GM18499 (cell line): ENCODE measurements at regions not wholly inside any gene's neighbourhood (a gene's known extent, or its start where the extent isn't known, plus 50 kb on each side); places are given as distances from the start of the nearest gene placed in this dataset.

ENCODE experiments used
- ATAC-seq: cut with Tn5 transposase; IDR thresholded peaks from one replicate; pipeline ENCODE4 v1.9.1; 2021; ENCODE audit warnings: moderate number of reproducible peaks; ENCODE audit not compliant: insufficient read depth, unreplicated experiment

GRCh38 chrX:104310657-104311254 lies 56.0 kb upstream of the ESX1 start:
- no peak for ATAC-seq

- no peak for ATAC-seq
Observed at GRCh38 chrX:104310090-104310489, 55.4 kb upstream of the ESX1 start.

- no peak for ATAC-seq
Observed at GRCh38 chrX:104309169-104309568, 54.4 kb upstream of the ESX1 start.

- no peak for ATAC-seq
Observed at GRCh38 chrX:104307341-104307740, 52.6 kb upstream of the ESX1 start.

GRCh38 chrX:104306180-104306579 lies 51.4 kb upstream of the ESX1 start:
- ATAC-seq, result no peak
